IMR-90 (cell line): ENCODE measurements at regions not wholly inside any gene's neighbourhood (a gene's known extent, or its start where the extent isn't known, plus 50 kb on each side); places are given as distances from the start of the nearest gene placed in this dataset.

Source experiments
- ATAC-seq: fragments of 200-7000 bp; cut with Tn5 transposase; 2 replicates; pipeline ENCODE4 v1.9.1; 2020; ENCODE audit warnings: low read depth, mild to moderate bottlenecking, moderate library complexity
- BruUV-seq: library from RNA; stranded (reverse); fragments of 400-500 nt; replicated peaks from 2 replicates; lab custom pipeline; 2021; lab: Mats Ljungman, UMichigan
- CTCF ChIA-PET: fragments of 300-600 bp; formaldehyde crosslinking; extraction: SDS; loops from one replicate; lab custom pipeline; 2021; ENCODE audit warnings: antibody characterized with exemption; lab: Yijun Ruan, JAX
- POLR2A ChIA-PET: fragments of 300-600 bp; sonication (Branson Sonifier 250); formaldehyde crosslinking; loops from one replicate; lab custom pipeline; 2022; ENCODE audit warnings: antibody characterized with exemption; ENCODE audit not compliant: unreplicated experiment; lab: Charles Lee
- DNase-seq: peaks from one replicate; pipeline ENCODE4 v3.0.0; 2013
- H2AFZ ChIP-seq: replicated peaks from 2 replicates; pipeline ENCODE3; 2013; ENCODE audit warnings: low read length, mild to moderate bottlenecking; ENCODE audit not compliant: poor library complexity
- H2AK5ac ChIP-seq: 2 replicates; pipeline ENCODE4 v1.6.1; 2013; ENCODE audit warnings: low read depth, low read length, inconsistent platforms
- H2AK9ac ChIP-seq: replicated peaks from 2 replicates; pipeline ENCODE3; 2013; ENCODE audit warnings: mild to moderate bottlenecking, low read depth, low read length, moderate library complexity; ENCODE audit not compliant: poor library complexity
- H2BK120ac ChIP-seq: 2 replicates; pipeline ENCODE4 v1.6.1; 2013; ENCODE audit warnings: low read depth, low read length, inconsistent platforms
- H2BK15ac ChIP-seq: 3 replicates; pipeline ENCODE4 v1.6.1; 2013; ENCODE audit warnings: low read depth, low read length, inconsistent platforms
- H2BK20ac ChIP-seq: 2 replicates; pipeline ENCODE4 v1.6.1; 2013; ENCODE audit warnings: low read depth, mild to moderate bottlenecking, inconsistent platforms, low read length, moderate library complexity
- H2BK5ac ChIP-seq: 2 replicates; pipeline ENCODE4 v1.6.1; 2013; ENCODE audit warnings: mild to moderate bottlenecking, low read depth, low read length, inconsistent platforms; ENCODE audit not compliant: poor library complexity, severe bottlenecking
- H3K14ac ChIP-seq: replicated peaks from 2 replicates; pipeline ENCODE4 v1.6.1; 2013; ENCODE audit warnings: low read depth, low read length, inconsistent platforms
- H3K18ac ChIP-seq: 2 replicates; pipeline ENCODE4 v1.6.1; 2013; ENCODE audit warnings: low read depth, low read length, control low read depth
- H3K23ac ChIP-seq: 2 replicates; pipeline ENCODE4 v1.6.1; 2013; ENCODE audit warnings: low read depth, low read length, inconsistent platforms
- H3K27ac ChIP-seq: 2 replicates; pipeline ENCODE4 v1.5.1; 2013; ENCODE audit warnings: mild to moderate bottlenecking, control low read depth, low read length; ENCODE audit not compliant: insufficient read depth
- H3K27me3 ChIP-seq: 2 replicates; pipeline ENCODE4 v1.6.1; 2013; ENCODE audit warnings: low read length; ENCODE audit not compliant: control insufficient read depth, insufficient read depth
- H3K36me3 ChIP-seq: 2 replicates; pipeline ENCODE4 v1.6.1; 2013; ENCODE audit warnings: low read length, mixed read lengths; ENCODE audit not compliant: control insufficient read depth, insufficient read depth
- H3K4ac ChIP-seq: 2 replicates; pipeline ENCODE4 v1.6.1; 2013; ENCODE audit warnings: low read depth, low read length, inconsistent platforms
- H3K4me1 ChIP-seq: 2 replicates; pipeline ENCODE4 v1.6.1; 2013; ENCODE audit warnings: low read length, mixed read lengths; ENCODE audit not compliant: control insufficient read depth, insufficient read depth
- H3K4me2 ChIP-seq: 2 replicates; pipeline ENCODE4 v1.6.1; 2013; ENCODE audit warnings: low read depth, mild to moderate bottlenecking, control low read depth, low read length, moderate library complexity
- H3K4me3 ChIP-seq: 2 replicates; pipeline ENCODE4 v1.5.1; 2013; ENCODE audit warnings: low read depth, mild to moderate bottlenecking, control low read depth, low read length, moderate library complexity; ENCODE audit not compliant: insufficient read depth
- H3K56ac ChIP-seq: 2 replicates; pipeline ENCODE4 v1.6.1; 2013; ENCODE audit warnings: low read length, inconsistent platforms; ENCODE audit not compliant: insufficient read depth; ENCODE audit errors: extremely low read depth
- H3K79me1 ChIP-seq, 2 experiments: 2 replicates each; pipeline ENCODE4 v1.6.1; 2013; ENCODE audit warnings: low read length in 2 of 2, inconsistent platforms in 1 of 2, low read depth in 1 of 2
- H3K9ac ChIP-seq: 2 replicates; pipeline ENCODE4 v1.6.1; 2013; ENCODE audit warnings: low read depth, low read length, control low read depth
- H3K9me1 ChIP-seq: 2 replicates; pipeline ENCODE4 v1.6.1; 2013; ENCODE audit warnings: low read length, inconsistent platforms; ENCODE audit not compliant: insufficient read depth
- H3K9me3 ChIP-seq: 2 replicates; pipeline ENCODE4 v1.6.1; 2013; ENCODE audit warnings: low read length; ENCODE audit not compliant: control insufficient read depth, insufficient read depth
- H4K20me1 ChIP-seq: 2 replicates; pipeline ENCODE4 v1.6.1; 2013; ENCODE audit warnings: low read length, inconsistent platforms; ENCODE audit not compliant: insufficient read depth
- H4K5ac ChIP-seq: 2 replicates; pipeline ENCODE4 v1.6.1; 2013; ENCODE audit warnings: mild to moderate bottlenecking, low read depth, low read length, control low read depth
- H4K8ac ChIP-seq, 2 experiments: 2 replicates each; pipeline ENCODE4 v1.6.1; 2013; ENCODE audit warnings: low read depth in 2 of 2, low read length in 2 of 2, control low read depth in 1 of 2, inconsistent platforms in 1 of 2
- H4K91ac ChIP-seq: 2 replicates; pipeline ENCODE4 v1.6.1; 2013; ENCODE audit warnings: low read depth, low read length, inconsistent platforms; ENCODE audit not compliant: insufficient read depth
- BHLHE40 ChIP-seq: fragments of 150-350 bp; IDR thresholded peaks from 2 replicates; pipeline ENCODE4 v1.6.1; 2016; ENCODE audit warnings: mild to moderate bottlenecking, low read depth, low read length
- CEBPB ChIP-seq: IDR thresholded peaks from 2 replicates; pipeline ENCODE4 v1.6.1; 2012; ENCODE audit warnings: low read depth, low read length, improper control_type of control experiment
- CHD1 ChIP-seq: IDR thresholded peaks from 2 replicates; pipeline ENCODE4 v1.6.1; 2012; ENCODE audit warnings: low read depth, low read length, improper control_type of control experiment
- CTCF ChIP-seq: conservative IDR thresholded peaks from 2 replicates; pipeline ENCODE4 v1.5.1; 2012; ENCODE audit warnings: mild to moderate bottlenecking, low read depth, low read length, improper control_type of control experiment
- ELK1 ChIP-seq: fragments of 150-350 bp; IDR thresholded peaks from 2 replicates; pipeline ENCODE4 v1.6.1; 2016; ENCODE audit warnings: low read depth, mild to moderate bottlenecking, low read length, moderate library complexity, borderline replicate concordance
- FOS ChIP-seq: fragments of 150-350 bp; IDR thresholded peaks from 2 replicates; pipeline ENCODE4 v1.6.1; 2016; ENCODE audit warnings: low read depth, low read length
- MAFK ChIP-seq: IDR thresholded peaks from 2 replicates; pipeline ENCODE4 v1.6.1; 2012; ENCODE audit warnings: low read depth, low read length, improper control_type of control experiment
- MAZ ChIP-seq: IDR thresholded peaks from 2 replicates; pipeline ENCODE4 v1.6.1; 2012; ENCODE audit warnings: low read depth, mild to moderate bottlenecking, low read length, improper control_type of control experiment, moderate library complexity, borderline replicate concordance
- MXI1 ChIP-seq: IDR thresholded peaks from 2 replicates; pipeline ENCODE4 v1.6.1; 2012; ENCODE audit warnings: low read depth, mild to moderate bottlenecking, low read length, moderate library complexity, borderline replicate concordance
- NFE2L2 ChIP-seq: fragments of 150-350 bp; IDR thresholded peaks from 2 replicates; pipeline ENCODE4 v1.6.1; 2016; ENCODE audit warnings: low read depth, mild to moderate bottlenecking, low read length
- POLR2A ChIP-seq: IDR thresholded peaks from 2 replicates; pipeline ENCODE4 v1.6.1; 2012; ENCODE audit warnings: mild to moderate bottlenecking, low read depth, low read length
- RAD21 ChIP-seq: IDR thresholded peaks from 2 replicates; pipeline ENCODE4 v1.6.1; 2012; ENCODE audit warnings: low read length, improper control_type of control experiment
- RCOR1 ChIP-seq: IDR thresholded peaks from 2 replicates; pipeline ENCODE4 v1.6.1; 2012; ENCODE audit warnings: mild to moderate bottlenecking, low read length, improper control_type of control experiment; ENCODE audit not compliant: insufficient replicate concordance
- RFX5 ChIP-seq: IDR thresholded peaks from 2 replicates; pipeline ENCODE4 v1.8.0; 2012; ENCODE audit warnings: low read depth, mild to moderate bottlenecking, low read length, moderate library complexity
- SMC3 ChIP-seq: fragments of 150-350 bp; IDR thresholded peaks from 2 replicates; pipeline ENCODE4 v1.6.1; 2016; ENCODE audit warnings: low read depth, mild to moderate bottlenecking, antibody characterized with exemption, low read length, moderate library complexity
- USF2 ChIP-seq: fragments of 150-350 bp; IDR thresholded peaks from 2 replicates; pipeline ENCODE4 v1.6.1; 2017; ENCODE audit warnings: mild to moderate bottlenecking, antibody characterized with exemption, low read length, low read depth
- whole genome bisulfite sequencing, 2 experiments: methylation state at CpG; one replicate each; pipeline versions ENCODE4 v1.1.5 to v1.1.7; 2013; ENCODE audit warnings: missing lambda C conversion rate in 2 of 2; ENCODE audit not compliant: insufficient read length in 1 of 2; ENCODE audit errors: extremely low coverage in 2 of 2; 5-methylcytosine and 5-hydroxymethylcytosine counted together
- dilution Hi-C: fragments of 300-500 bp; cut with HindIII; formaldehyde crosslinking; loops from one replicate; pipeline ENCODE4 v1.14.3; 2018; ENCODE audit warnings: low sequenced_read_pairs; ENCODE audit not compliant: unreplicated experiment
- in situ Hi-C: fragments of 300-500 bp; cut with MboI; formaldehyde crosslinking; loops from 3 replicates; pipeline ENCODE4 v1.14.3; 2019; ENCODE audit warnings: low sequenced_read_pairs, inconsistent platforms, mixed read lengths
- intact Hi-C: fragments of 100-400 bp; cut with micrococcal nuclease; formaldehyde crosslinking; loops from 2 replicates; pipeline ENCODE4 v1.10.0; 2022

GRCh38 chr3:124450366-124450765 is 279.9 kb upstream of the UMPS start:
- WGBS, 2 experiments: no CpG with 5 or more reads among the region's 3 CpGs
- Histone ChIP-seq H2AFZ (no peak overlapping the region), H2BK120ac (no peak overlapping the region), H4K8ac (no peak overlapping the region), H3K14ac (no peak overlapping the region), H3K4ac (no peak overlapping the region), H3K4me1 (no peaks in the 10 kb centered on the region), H3K4me2 (no peak overlapping the region), H3K4me3 (no peak overlapping the region), H2BK5ac (no peak overlapping the region), H3K36me3 (peaks cover 4% of the 10 kb centered on the region; the same call in 1 of the 2 replicates), H4K20me1 (no peaks in the 10 kb centered on the region), H3K79me1 (no peaks in the 10 kb centered on the region), H3K18ac (no peak overlapping the region), H4K5ac (no peak overlapping the region), H3K27ac (no peak overlapping the region), H2AK9ac (no peak overlapping the region), H2BK15ac (no peak overlapping the region), H3K27me3 (peaks cover 1% of the 10 kb centered on the region; the same call in 1 of the 2 replicates), H3K9me1 (no peaks in the 10 kb centered on the region), H4K91ac (no peak overlapping the region), H2AK5ac (no peak overlapping the region), H3K9ac (no peak overlapping the region), H3K56ac (no peak overlapping the region), H2BK20ac (no peak overlapping the region), H3K23ac (no peak overlapping the region), H3K9me3 (no peaks in the 10 kb centered on the region)
- in situ Hi-C loops: no loop called here
- POLR2A ChIA-PET: no interaction called here
- BruUV-seq: no TSS peak
- TF ChIP-seq CHD1: no peak
- no peak for TF ChIP-seq MAFK
- no peak for TF ChIP-seq NFE2L2
- TF ChIP-seq RFX5: no peak
- TF ChIP-seq ELK1: no peak
- no peak for TF ChIP-seq CEBPB
- TF ChIP-seq BHLHE40: no peak
- no peak for TF ChIP-seq USF2
- no peak for TF ChIP-seq SMC3
- no peak for TF ChIP-seq RCOR1
- TF ChIP-seq RAD21: no peak
- TF ChIP-seq POLR2A: no peak
- no peak for TF ChIP-seq MXI1
- no peak for TF ChIP-seq MAZ
- no peak for TF ChIP-seq CTCF
- TF ChIP-seq FOS: no peak
- DNase-seq: no peak
- no peak for ATAC-seq
- CTCF ChIA-PET: interaction anchor here (0.6 kb wide), 1 partner anchor 168 kb away, joined by 8 read pairs; no protein-coding TSS in a partner anchor
- intact Hi-C loops: no loop called here
- dilution Hi-C loops: no loop called here
